ENCODE measurements at regions not wholly inside any gene's neighbourhood (a gene's known extent, or its start where the extent isn't known, plus 50 kb on each side); places are given as distances from the start of the nearest gene placed in this dataset.

DNA sequence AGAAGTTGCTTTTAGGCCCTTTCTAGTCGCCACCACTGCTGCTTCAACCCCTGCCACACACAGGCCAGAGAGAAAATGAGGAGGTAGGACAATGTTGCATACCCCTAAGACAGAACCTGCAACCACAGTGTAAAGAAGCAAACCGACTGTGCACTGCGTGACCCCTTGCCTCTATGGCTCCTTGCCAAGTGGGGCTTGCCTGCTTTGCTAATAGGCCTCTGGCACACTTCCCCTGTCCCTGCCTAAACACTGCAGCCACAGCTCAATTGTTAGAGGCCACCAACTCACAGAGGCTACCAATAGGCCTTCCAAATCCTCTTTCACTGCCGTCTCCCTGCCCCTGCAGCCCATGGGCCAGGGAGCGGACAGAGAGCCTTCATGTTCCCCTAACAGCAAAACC, 280.1 kb downstream of the CDH10 start:
- TF ChIP-seq RAD21 (conservative IDR thresholded peaks at IDR 0.05 in 1 of 2, IDR thresholded peaks at IDR 0.05 in 1 of 2) (no peak), FOXS1 (CRISPR knock-in tag; IDR thresholded peaks at IDR 0.05) (no peak), POLR2A (IDR thresholded peaks at IDR 0.05; ENCODE audit: low read length) (no peak), FOSB (CRISPR knock-in tag; IDR thresholded peaks at IDR 0.05) (no peak)
- TF ChIP-seq, protein P1, sequence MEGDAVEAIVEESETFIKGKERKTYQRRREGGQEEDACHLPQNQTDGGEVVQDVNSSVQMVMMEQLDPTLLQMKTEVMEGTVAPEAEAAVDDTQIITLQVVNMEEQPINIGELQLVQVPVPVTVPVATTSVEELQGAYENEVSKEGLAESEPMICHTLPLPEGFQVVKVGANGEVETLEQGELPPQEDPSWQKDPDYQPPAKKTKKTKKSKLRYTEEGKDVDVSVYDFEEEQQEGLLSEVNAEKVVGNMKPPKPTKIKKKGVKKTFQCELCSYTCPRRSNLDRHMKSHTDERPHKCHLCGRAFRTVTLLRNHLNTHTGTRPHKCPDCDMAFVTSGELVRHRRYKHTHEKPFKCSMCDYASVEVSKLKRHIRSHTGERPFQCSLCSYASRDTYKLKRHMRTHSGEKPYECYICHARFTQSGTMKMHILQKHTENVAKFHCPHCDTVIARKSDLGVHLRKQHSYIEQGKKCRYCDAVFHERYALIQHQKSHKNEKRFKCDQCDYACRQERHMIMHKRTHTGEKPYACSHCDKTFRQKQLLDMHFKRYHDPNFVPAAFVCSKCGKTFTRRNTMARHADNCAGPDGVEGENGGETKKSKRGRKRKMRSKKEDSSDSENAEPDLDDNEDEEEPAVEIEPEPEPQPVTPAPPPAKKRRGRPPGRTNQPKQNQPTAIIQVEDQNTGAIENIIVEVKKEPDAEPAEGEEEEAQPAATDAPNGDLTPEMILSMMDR (IDR thresholded peaks at IDR 0.05) = no peak
